DND-41 (cell line): ENCODE measurements at regions not wholly inside any gene's neighbourhood (a gene's known extent, or its start where the extent isn't known, plus 50 kb on each side); places are given as distances from the start of the nearest gene placed in this dataset.

Experiments
- CTCF ChIP-seq: IDR thresholded peaks from 2 replicates; pipeline ENCODE4 v1.5.1; 2012; ENCODE audit warnings: borderline replicate concordance, low read length, moderate library complexity, mild to moderate bottlenecking; ENCODE audit not compliant: poor library complexity, severe bottlenecking; ENCODE audit errors: extremely low read depth
- EZH2 ChIP-seq: IDR thresholded peaks from 3 replicates; pipeline ENCODE4 v1.6.1; 2012; ENCODE audit warnings: borderline replicate concordance, low read depth, mild to moderate bottlenecking, moderate library complexity, low read length, inconsistent platforms; ENCODE audit not compliant: severe bottlenecking

- TF ChIP-seq CTCF = no peak
- no peak for TF ChIP-seq EZH2
Observed at GRCh38 chr4:96380106-96380505, 540.2 kb downstream of the PDHA2 start.
